HCT116 (cell line): ENCODE measurements at regions not wholly inside any gene's neighbourhood (a gene's known extent, or its start where the extent isn't known, plus 50 kb on each side); places are given as distances from the start of the nearest gene placed in this dataset.

Experiments used
- ATAC-seq: fragments of 200-7000 bp; cut with Tn5 transposase; 2 replicates; pipeline ENCODE4 v1.9.1; 2020; ENCODE audit warnings: mild to moderate bottlenecking, moderate library complexity
- BruUV-seq: library from RNA; stranded (reverse); fragments of 400-500 nt; replicated peaks from 2 replicates; lab custom pipeline; 2021; lab: Mats Ljungman, UMichigan
- CTCF ChIA-PET: fragments of 300-600 bp; sonication (Branson Sonifier 250); formaldehyde crosslinking; loops from one replicate; lab custom pipeline; 2021; ENCODE audit warnings: antibody characterized with exemption; lab: Charles Lee
- POLR2A ChIA-PET: fragments of 300-600, 350-600 bp; sonication (Branson Sonifier 250); formaldehyde crosslinking; loops from one replicate; lab custom pipeline; 2021; ENCODE audit warnings: antibody characterized with exemption; lab: Charles Lee
- RAD21 ChIA-PET, 2 experiments: fragments of 300-600 bp; sonication (Branson Sonifier 250); formaldehyde crosslinking; loops; one replicate each; lab custom pipeline; 2023; ENCODE audit warnings: low total read pairs in 2 of 2; ENCODE audit not compliant: uncharacterized antibody in 2 of 2, unreplicated experiment in 2 of 2, low non-redundant PET in 1 of 2; lab: Charles Lee
- DNase-seq: peaks from one replicate; pipeline ENCODE4 v3.0.0-alpha.2; 2010; ENCODE audit warnings: low read depth, low spot score
- H2AFZ ChIP-seq: fragments of 200-600 bp; shearing (Covaris generic), sonication (generic); 2 replicates; pipeline ENCODE4 v1.6.1; 2017; ENCODE audit warnings: low read depth, mixed run types, mixed read lengths, antibody characterized with exemption, low read length; ENCODE audit not compliant: poor library complexity, severe bottlenecking
- H3K27ac ChIP-seq: 2 replicates; pipeline ENCODE4 v1.5.1; 2012; ENCODE audit warnings: low read depth, low read length
- H3K27me3 ChIP-seq: fragments of 200-600 bp; sonication (generic); 2 replicates; pipeline ENCODE4 v1.6.1; 2016; ENCODE audit warnings: mixed run types, low read length, mixed read lengths; ENCODE audit not compliant: insufficient read depth
- H3K36me3 ChIP-seq, 2 experiments: fragments of 200-500 bp in 1 of 2; fragments of 200-600 bp in 1 of 2; sonication (Bioruptor generic) in 1 of 2; sonication (generic) in 1 of 2; 2 replicates each; pipeline versions ENCODE4 v1.5.1 to v1.6.1; 2014 to 2016; ENCODE audit warnings: low read length in 2 of 2, inconsistent platforms in 1 of 2, mixed read lengths in 1 of 2, mixed run types in 1 of 2; ENCODE audit not compliant: insufficient read depth in 2 of 2, control insufficient read depth in 1 of 2
- H3K4me1 ChIP-seq, 2 experiments: fragments of 200-600 bp in 1 of 2; sonication (generic) in 1 of 2; 2 replicates each; pipeline versions ENCODE4 v1.5.1 to v1.6.1; 2012 to 2017; ENCODE audit warnings: low read length in 2 of 2, inconsistent platforms in 1 of 2, mild to moderate bottlenecking in 1 of 2, mixed read lengths in 1 of 2, mixed run types in 1 of 2, moderate library complexity in 1 of 2; ENCODE audit not compliant: insufficient read depth in 2 of 2, control insufficient read depth in 1 of 2
- H3K4me2 ChIP-seq: fragments of 200-600 bp; sonication (generic); 2 replicates; pipeline ENCODE4 v1.6.1; 2017; ENCODE audit warnings: mixed run types, low read length, mixed read lengths
- H3K4me3 ChIP-seq, 2 experiments: fragments of 200-600 bp in 1 of 2; sonication (generic) in 1 of 2; replicated peaks in 1 of 2; 2 replicates each; pipeline ENCODE4 v1.5.1; 2011 to 2016; ENCODE audit warnings: low read length in 2 of 2, control low read depth in 1 of 2, low read depth in 1 of 2, mild to moderate bottlenecking in 1 of 2, mixed read lengths in 1 of 2, mixed run types in 1 of 2
- H3K79me2 ChIP-seq: fragments of 200-600 bp; sonication (generic); 2 replicates; pipeline ENCODE4 v1.6.1; 2017; ENCODE audit warnings: mild to moderate bottlenecking, mixed run types, low read length, moderate library complexity, mixed read lengths; ENCODE audit not compliant: insufficient read depth
- H3K9ac ChIP-seq: fragments of 200-600 bp; sonication (generic); 2 replicates; pipeline ENCODE4 v1.6.1; 2016; ENCODE audit warnings: low read length, mixed read lengths
- H3K9me2 ChIP-seq: fragments of 200-600 bp; sonication (generic), shearing (Covaris generic); 2 replicates; pipeline ENCODE4 v1.6.1; 2017; ENCODE audit warnings: mixed run types, mild to moderate bottlenecking, moderate library complexity; ENCODE audit not compliant: insufficient read depth
- H3K9me3 ChIP-seq, 2 experiments: fragments of 200-500 bp in 1 of 2; fragments of 200-600 bp in 1 of 2; sonication (Bioruptor generic) in 1 of 2; sonication (generic) in 1 of 2; 2 replicates each; pipeline ENCODE4 v1.6.1; 2014 to 2017; ENCODE audit warnings: low read length in 2 of 2, mixed read lengths in 2 of 2, inconsistent platforms in 1 of 2, low read depth in 1 of 2, mild to moderate bottlenecking in 1 of 2, mixed run types in 1 of 2, moderate library complexity in 1 of 2; ENCODE audit not compliant: control insufficient read depth in 1 of 2, insufficient read depth in 1 of 2
- H4K20me1 ChIP-seq: fragments of 200-600 bp; sonication (generic), shearing (Covaris generic); 2 replicates; pipeline ENCODE4 v1.6.1; 2017; ENCODE audit warnings: mixed run types, mild to moderate bottlenecking, moderate library complexity; ENCODE audit not compliant: insufficient read depth
- ATF3 ChIP-seq: IDR thresholded peaks from 2 replicates; pipeline ENCODE4 v1.6.1; 2012
- CBX3 ChIP-seq: IDR thresholded peaks from 2 replicates; pipeline ENCODE4 v1.6.1; 2012; ENCODE audit warnings: low read depth
- CEBPB ChIP-seq: IDR thresholded peaks from 2 replicates; pipeline ENCODE4 v1.6.1; 2012; ENCODE audit warnings: low read depth
- CTCF ChIP-seq, 3 experiments: fragments of 200-600 bp in 1 of 3; sonication (generic) in 1 of 3; IDR thresholded peaks in 2 of 3; conservative IDR thresholded peaks in 1 of 3; 2 replicates each; pipeline ENCODE4 v1.5.1; 2012 to 2017; ENCODE audit warnings: low read depth in 2 of 3, low read length in 2 of 3, antibody characterized with exemption in 1 of 3, borderline replicate concordance in 1 of 3, control low read depth in 1 of 3, mild to moderate bottlenecking in 1 of 3, mixed read lengths in 1 of 3, mixed run types in 1 of 3, moderate library complexity in 1 of 3; ENCODE audit not compliant: insufficient read depth in 1 of 3
- EZH2 ChIP-seq: fragments of 200-600 bp; sonication (generic); IDR thresholded peaks from 2 replicates; pipeline ENCODE4 v1.6.1; 2017; ENCODE audit warnings: antibody characterized with exemption, mixed run types
- FOSL1 ChIP-seq: IDR thresholded peaks from 2 replicates; pipeline ENCODE4 v1.6.1; 2012; ENCODE audit warnings: low read depth
- POLR2A ChIP-seq: IDR thresholded peaks from 2 replicates; pipeline ENCODE4 v1.7.0; 2011; ENCODE audit warnings: borderline replicate concordance; ENCODE audit not compliant: insufficient read depth, insufficient read length; ENCODE audit errors: extremely low read depth
- POLR2AphosphoS5 ChIP-seq: IDR thresholded peaks from 2 replicates; pipeline ENCODE4 v1.6.1; 2011; ENCODE audit warnings: mild to moderate bottlenecking, low read depth, low read length, moderate library complexity
- RAD21 ChIP-seq: IDR thresholded peaks from 2 replicates; pipeline ENCODE4 v1.6.1; 2012; ENCODE audit warnings: low read depth, mild to moderate bottlenecking
- SRF ChIP-seq: IDR thresholded peaks from 2 replicates; pipeline ENCODE4 v1.6.1; 2012; ENCODE audit warnings: low read depth
- TCF7L2 ChIP-seq: IDR thresholded peaks from 2 replicates; pipeline ENCODE4 v1.7.0; 2011; ENCODE audit warnings: borderline replicate concordance, inconsistent platforms; ENCODE audit not compliant: insufficient read depth, insufficient read length; ENCODE audit errors: extremely low read depth
- YY1 ChIP-seq: IDR thresholded peaks from 2 replicates; pipeline ENCODE4 v1.6.1; 2011; ENCODE audit warnings: low read length, low read depth, moderate library complexity, mild to moderate bottlenecking; ENCODE audit not compliant: insufficient replicate concordance; ENCODE audit errors: extremely low read depth
- ZBTB33 ChIP-seq: IDR thresholded peaks from 2 replicates; pipeline ENCODE4 v1.6.1; 2011; ENCODE audit warnings: mild to moderate bottlenecking, low read length, moderate library complexity; ENCODE audit not compliant: insufficient replicate concordance; ENCODE audit errors: extremely low read depth
- ZFX ChIP-seq: fragments of 450-650 bp; IDR thresholded peaks from 2 replicates; pipeline ENCODE4 v1.6.1; 2017
- ZNF274 ChIP-seq: fragments of 200-500 bp; sonication (Bioruptor generic); IDR thresholded peaks from 2 replicates; pipeline ENCODE4 v1.6.1; 2014; ENCODE audit warnings: mild to moderate bottlenecking, low read depth, low read length, inconsistent platforms
- intact Hi-C: fragments of 100-400 bp; cut with micrococcal nuclease; formaldehyde crosslinking; loops from 2 replicates; pipeline ENCODE4 v1.10.0; 2022

GRCh38 chr17:21843318-21843865 is 151.1 kb downstream of the KCNJ18 start:
- intact Hi-C loops, result no loop called here
- no TSS peak for BruUV-seq
- ATAC-seq, result no peak
- Histone ChIP-seq H3K79me2 (no peaks in the 10 kb centered on the region), H3K9me3 (no peaks in the 10 kb centered on the region; a peak in 1 of 4 replicates), H3K4me2 (no peak overlapping the region), H2AFZ (no peak overlapping the region), H3K9ac (no peak overlapping the region), H3K27me3 (no peaks in the 10 kb centered on the region), H3K36me3 (no peaks in the 10 kb centered on the region), H3K4me1 (no peaks in the 10 kb centered on the region), H4K20me1 (no peaks in the 10 kb centered on the region), H3K9me2 (no peaks in the 10 kb centered on the region), H3K27ac (no peak overlapping the region), H3K4me3 (no peak overlapping the region)
- CTCF ChIA-PET, result no interaction called here
- POLR2A ChIA-PET, result no interaction called here
- TF ChIP-seq TCF7L2 (no peak), EZH2 (no peak), CEBPB (no peak), POLR2AphosphoS5 (no peak), ZNF274 (no peak), FOSL1 (no peak), ZFX (no peak)
- RAD21 ChIA-PET, result no interaction called here
- DNase-seq, result no peak

- ATAC-seq (no peak), DNase-seq (no peak)
- no peak overlapping the region for H3K27ac ChIP-seq
- H3K9me2 ChIP-seq, result no peaks in the 10 kb centered on the region
- H3K4me1 ChIP-seq, result no peaks in the 10 kb centered on the region
- intact Hi-C loops, result no loop called here
- ChIA-PET CTCF (no interaction called here), RAD21 (interaction anchor here in 1 of 2 experiments (0.7 kb wide), 1 partner anchor 1015 kb away, joined by 4 read pairs; no protein-coding TSS in a partner anchor), POLR2A (no interaction called here)
- H3K9ac ChIP-seq, result no peak overlapping the region
- no peaks in the 10 kb centered on the region; a peak in 2 of 4 replicates for H3K9me3 ChIP-seq
- no peaks in the 10 kb centered on the region for H3K79me2 ChIP-seq
- H3K4me2 ChIP-seq, result no peak overlapping the region
- H3K27me3 ChIP-seq, result no peaks in the 10 kb centered on the region
- BruUV-seq, result no TSS peak
- no peaks in the 10 kb centered on the region for H3K36me3 ChIP-seq
- no peak overlapping the region for H3K4me3 ChIP-seq
- no peaks in the 10 kb centered on the region for H4K20me1 ChIP-seq
- no peak overlapping the region for H2AFZ ChIP-seq
- TF ChIP-seq CTCF (IDR thresholded peaks at IDR 0.05 in 2 of 3, conservative IDR thresholded peaks at IDR 0.05 in 1 of 3; ENCODE audit: borderline replicate concordance in 1 of 3, insufficient read depth in 1 of 3, low read depth in 2 of 3, low read length in 2 of 3) (no peak), CBX3 (no peak), POLR2A (no peak), SRF (no peak), TCF7L2 (no peak), ZBTB33 (no peak), RAD21 (no peak), YY1 (no peak), CEBPB (no peak), ATF3 (no peak)
These were observed 151.7 kb downstream of the KCNJ18 start for GRCh38 chr17:21843951-21844590.
